ENCODE measurements at regions not wholly inside any gene's neighbourhood (a gene's known extent, or its start where the extent isn't known, plus 50 kb on each side); places are given as distances from the start of the nearest gene placed in this dataset.

DNA sequence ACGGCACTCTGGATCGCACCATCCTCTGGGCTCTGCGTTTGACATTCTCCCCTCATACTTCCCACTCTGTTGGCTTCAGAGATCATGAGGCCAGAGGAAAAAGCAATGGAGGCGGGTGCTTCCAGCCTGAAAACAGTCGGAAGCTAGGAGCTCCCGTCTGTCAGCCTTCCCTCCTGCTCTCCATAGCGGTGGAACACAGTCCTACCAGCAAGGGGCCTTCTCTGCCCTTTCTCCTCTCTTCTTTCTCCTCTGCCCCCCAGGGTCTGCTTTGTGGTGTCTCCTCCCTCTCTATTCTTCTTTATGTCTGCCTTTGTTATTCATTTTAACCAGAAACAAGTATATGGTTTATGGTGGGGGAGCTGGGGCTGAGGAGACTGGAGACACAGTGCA lies 152.5 kb upstream of the NFIB start:
- DNase-seq: no peak

DNA sequence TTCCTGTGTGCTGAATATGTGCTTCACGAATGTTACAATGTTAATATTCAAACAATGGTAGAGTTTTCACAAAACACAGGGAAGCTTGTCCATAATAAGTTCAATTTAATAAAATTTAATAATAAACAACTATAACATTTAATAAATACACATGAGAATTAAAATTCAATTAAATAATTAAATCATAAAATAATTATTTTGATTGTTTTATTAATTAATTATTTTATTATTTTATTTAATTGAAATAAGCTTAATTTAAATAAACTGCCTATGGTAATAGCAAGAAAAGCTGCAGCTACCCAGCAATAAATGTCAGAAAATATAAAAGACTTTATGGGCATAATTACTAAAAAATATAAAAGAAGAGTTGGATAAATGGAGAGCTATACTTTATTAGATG lies 149.0 kb upstream of the NFIB start:
- no peak for DNase-seq

DNA sequence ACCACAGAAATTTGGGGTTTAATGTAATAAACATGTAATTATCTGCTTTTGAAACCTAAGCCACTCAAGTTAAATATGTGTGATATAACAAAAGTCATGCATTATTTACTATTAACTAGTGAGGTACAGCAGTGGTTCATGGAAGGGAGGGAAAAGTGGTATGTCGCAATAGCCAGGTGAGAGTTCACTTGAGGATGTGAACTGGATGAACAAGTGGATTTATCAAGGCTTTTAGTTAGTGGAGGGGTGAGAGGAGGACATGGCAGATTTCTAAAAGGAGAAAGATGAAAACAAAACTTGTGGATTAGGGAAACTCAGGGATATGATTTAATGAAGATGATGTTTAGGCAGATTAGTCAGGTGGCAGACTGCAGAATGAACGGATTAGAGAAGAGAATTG lies 141.3 kb upstream of the NFIB start:
- DNase-seq: no peak

DNA sequence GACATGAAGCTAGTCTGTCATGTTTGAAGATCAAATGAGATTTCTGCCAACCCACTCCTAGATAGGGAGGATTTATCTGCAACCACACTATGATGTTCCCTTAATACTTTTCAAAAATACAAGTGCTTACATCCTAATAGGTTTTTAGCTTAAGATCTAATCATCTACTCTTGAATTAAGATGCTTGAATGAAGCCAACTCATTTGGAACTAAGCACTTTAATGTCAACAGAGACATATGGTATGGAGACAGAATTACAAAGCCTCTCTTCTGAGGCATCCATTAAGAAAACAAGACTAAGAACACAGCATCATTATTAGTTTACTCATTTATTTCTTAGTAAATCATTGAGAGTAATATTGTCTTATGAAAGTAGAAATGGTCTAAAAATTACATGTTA lies 139.3 kb upstream of the NFIB start:
- no peak for DNase-seq

DNA sequence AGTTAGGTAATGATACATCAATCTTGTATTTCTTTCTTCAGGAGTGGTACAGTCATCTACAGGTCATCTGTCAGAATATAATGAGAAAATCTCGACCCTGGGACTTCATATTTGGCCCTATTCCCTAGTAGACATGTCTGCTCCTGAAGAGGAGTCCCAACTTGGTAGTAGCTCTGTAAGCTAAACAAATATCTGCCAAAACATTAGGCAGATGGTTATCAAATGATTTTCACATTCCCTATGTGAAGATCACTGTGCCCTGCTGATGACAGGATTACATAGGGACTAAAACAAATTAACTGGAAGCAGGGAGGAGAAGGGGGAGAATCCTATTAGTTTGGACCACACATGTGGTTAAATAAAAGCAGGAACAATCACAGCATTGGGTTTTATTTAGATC lies 138.6 kb upstream of the NFIB start:
- no peak for DNase-seq

DNA sequence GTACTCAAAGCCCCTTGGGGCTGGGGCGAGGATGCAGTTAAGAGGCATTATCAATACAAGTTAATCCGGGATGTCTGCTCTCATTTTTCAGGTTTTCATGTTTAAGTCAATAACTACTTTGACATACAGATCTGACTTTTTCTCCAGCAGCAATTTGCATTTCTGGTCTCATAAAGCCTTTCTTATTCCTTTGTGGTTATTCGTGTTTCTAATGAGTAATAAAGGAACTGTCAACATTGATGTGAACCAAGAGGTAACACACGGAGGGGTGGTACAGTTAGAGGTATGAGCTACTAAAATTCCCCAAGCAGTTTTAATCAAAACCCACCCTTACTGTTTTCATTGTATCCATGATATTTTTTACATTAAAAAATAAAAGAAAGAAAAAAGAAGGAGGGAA lies 138.0 kb upstream of the NFIB start:
- DNase-seq: no peak

DNA sequence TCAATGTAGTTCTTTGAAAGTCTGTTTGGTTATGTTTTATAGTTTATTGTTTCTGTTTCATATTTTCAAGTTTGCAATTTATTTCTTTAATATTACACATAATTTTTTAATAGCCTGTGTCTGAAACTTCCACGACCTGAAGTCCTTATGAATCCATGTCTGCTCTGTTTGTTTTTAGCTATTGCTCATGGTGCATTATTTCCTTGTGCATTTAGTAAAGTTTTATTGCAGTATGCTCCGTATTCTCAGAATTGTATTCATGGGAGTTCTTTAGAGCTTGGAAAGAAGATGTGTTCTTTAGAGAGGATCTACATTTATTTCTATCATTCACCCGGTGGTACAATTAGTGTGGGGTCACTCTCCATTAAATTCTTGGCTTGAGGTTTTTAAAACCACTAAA lies 133.2 kb upstream of the NFIB start:
- no peak for DNase-seq

DNA sequence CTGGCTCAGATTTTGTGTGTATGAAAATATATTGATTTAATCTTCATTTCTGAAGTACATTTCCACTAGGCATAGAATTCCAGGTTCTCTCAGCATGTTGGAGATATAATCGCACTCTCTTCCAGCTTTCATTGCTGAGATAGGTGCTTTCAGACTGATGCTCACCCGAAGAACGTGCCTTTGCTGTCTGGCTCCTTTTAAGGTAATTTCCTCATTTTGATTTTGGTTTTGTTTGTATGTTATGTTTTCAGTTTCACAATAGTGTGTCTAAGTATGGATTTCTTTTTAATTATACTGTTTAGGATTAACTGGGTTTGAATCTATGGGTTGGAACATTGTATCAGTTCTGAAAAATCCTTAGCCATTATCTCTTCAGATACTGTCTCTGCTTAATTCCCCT lies 132.0 kb upstream of the NFIB start:
- DNase-seq: no peak

DNA sequence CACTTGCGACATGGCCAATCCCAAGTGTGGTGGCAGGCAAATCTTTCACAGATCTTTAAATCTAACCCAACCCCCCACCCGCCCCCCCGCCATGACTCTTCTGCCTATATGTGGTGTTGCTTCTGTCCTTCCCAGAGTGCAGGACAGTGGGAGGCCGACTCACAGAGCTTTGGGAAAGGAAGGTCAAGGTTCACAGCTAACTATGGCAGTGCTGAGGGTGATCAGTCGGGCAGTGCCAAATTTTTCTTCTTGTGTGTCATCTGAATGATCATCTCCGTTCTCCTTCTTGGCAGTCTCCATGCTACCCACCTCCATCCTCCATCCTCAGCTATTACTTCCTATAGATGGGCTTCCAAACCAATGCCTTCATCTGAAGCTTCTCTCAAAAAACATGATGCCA lies 129.0 kb upstream of the NFIB start:
- no peak for DNase-seq

DNA sequence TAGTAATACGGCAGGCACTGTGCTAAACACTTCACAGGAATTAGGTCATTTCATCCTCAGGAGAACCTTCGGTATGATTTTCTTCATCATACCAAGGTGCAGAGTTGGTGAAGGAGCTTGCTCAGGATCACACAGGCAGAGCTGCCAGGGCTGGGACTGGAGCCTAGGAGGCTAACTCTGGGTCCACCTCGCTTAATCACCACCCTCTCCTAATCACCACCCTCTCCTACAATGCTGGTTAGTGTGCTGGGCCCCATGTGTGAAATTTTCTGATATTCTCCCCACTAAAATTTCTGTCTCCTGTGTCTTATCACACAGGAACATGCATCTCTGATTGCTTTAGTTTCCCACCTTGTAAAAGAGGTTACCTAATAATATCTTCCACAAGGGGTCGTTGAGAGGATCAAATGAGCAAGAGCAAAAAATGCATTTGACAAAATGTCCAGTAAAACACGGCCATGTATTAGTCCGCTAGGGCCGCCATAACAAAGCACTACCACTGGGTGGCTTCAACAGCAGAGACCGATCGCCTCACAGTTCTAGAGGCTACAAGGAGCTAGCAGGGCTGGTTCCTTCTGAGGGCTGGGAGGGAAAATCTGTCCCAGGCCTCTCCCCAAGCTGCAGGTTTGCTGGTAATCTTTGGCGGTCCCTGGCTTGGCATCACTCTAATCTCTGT lies 128.2 kb upstream of the NFIB start:
- DNase-seq: no peak

DNA sequence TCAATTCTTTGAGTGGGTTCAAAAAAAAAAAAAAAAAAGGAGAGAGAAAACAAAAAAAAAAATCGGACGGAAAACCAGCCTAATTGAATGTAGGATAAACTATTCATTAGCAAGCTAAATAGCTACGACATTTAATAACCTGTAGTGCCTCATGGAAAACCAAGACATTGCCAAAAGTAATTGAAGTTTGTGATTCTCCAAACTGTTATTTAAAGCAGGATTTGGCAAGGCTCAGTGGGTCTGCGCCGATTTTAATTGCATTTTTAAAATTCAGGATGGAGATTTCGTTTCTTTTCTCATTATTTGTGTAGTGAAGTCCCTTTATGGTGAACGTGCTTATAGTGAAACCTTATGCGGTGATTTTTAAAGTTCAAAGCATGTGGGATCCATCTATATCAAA lies 127.2 kb upstream of the NFIB start:
- no peak for DNase-seq

DNA sequence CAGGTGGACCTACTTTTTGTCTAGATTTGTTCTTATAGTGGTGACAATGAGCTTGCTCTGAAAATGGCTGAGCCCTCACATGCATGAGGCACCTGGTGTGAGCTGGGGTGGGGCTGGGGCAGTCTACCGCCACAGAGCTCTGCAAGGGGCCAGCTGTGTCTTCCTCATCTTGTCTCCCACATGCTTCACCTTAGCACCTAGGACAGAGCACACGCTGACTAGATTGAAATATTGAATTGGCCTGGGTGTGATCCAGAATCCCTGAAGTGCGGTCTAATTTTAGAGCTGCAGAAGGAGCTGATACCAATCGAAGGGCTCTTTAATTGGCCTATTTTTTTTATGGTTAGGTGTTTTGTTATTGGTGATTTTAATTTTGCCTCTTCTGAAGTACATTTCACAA lies 126.1 kb upstream of the NFIB start:
- no peak for DNase-seq

DNA sequence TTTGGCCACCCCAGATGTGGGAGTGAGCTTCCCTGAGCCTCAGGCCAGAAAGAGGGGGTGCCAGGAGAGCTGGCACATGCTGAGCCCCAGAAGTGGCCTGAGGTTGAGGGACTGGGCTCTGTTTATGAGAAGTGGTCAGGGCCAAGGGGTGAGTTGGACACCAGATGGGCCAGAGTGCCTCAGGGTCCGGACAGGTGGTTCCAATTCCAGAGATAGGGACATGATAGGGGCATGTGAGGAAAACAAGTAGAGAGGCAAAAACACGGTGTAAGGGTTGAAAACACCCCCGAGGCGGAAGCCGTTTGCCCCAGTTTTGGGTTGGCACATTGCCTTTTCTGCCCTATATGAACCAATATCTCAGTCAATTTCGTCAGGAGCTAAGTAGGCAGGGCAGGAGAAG lies 125.6 kb upstream of the NFIB start:
- DNase-seq: no peak

DNA sequence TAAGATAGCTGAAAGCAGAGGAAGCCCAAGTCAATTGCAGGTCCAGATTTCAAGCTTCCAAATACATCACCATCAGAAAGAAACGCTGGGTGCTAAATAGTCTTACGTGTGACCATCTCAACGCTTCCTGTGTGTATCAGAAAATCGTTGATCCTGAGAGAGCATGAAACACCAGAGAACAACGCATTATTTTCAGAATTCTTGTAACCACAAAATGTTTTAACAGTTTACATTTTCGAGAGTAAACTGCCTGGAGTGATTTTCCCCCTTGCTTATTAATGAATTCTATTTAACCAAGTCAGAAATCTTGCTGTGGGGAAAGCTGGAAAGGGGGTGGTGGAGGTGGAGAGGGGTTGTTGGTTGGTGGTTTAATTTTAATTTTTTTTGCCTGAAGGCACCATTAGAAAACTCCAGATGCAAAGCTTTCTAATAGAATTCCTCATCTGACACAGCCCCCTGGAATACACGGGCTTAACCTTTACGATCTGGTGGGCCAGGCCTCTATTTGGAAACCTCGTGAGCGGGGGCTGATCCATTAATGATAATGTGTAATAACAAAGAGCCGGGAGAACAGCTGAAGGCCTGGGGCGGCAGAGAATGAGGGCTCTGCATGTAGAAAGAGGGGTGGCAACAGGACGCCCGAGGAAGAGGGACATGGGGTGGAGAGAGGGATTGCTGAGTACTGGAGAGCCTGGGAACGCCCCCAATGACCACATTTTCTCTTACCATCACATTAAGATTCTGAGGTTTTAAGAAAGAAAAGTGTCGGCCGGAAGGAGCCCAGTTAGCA lies 124.5 kb upstream of the NFIB start:
- no peak for DNase-seq

DNA sequence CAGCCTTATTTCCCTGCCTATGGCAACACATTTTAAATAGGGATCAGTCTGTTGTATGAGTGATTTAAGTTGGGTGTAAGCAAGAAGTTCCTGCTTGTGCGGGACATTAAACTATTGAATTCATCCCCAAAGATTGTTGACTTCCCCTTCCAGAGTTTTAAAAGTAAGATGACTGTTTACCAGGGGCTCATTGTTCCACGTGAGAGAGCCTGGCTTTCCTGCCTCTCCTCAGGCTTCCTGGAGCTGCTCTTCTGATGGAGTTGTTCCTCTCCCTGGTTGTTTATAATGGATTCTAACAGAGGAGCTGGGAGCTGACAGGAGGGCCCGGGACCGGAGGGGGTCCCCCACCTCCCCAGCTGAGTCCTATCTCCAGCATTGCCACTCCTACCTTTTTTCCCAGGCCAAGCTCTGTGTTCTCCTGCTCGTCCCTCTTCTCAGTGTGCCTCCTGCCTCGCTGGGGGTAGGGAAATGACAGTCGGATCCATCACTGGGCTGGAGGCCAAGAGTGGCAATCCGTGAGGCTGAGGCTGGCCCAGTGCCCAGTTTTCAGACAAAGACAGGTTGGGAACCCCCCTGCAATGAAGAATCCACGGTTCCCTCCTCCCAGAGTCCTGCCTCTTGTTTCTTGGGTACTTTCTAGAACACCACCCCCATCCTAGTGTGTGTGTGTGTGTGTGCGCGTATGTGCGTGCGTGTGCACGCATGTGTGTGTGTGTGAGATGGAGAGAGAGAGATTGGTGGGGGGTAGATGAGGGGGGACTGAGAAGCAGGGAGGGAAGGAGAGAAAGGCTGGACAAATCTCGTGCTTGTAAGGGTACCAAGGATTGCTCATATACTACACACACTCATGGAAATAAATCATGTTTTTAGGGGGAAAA lies 123.7 kb upstream of the NFIB start:
- no peak for DNase-seq

DNA sequence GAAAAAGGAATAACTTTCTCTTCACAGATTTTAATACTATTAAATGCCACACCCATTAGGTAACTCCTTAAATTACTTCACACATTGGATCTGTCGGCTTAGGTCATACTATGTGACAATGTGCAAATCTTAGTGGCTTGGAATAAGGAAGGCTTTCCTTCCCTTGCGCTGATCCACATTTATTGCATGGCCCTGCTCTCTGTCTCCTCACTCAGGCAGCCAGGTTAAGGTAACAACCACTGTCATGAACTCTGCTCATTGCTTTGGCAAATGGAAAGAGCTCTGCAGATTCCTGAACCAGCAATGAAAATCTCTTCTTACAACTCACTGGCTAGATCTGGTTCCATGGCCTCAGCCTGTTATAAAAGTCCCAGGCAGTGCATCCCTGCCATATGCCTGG lies 121.9 kb upstream of the NFIB start:
- DNase-seq: no peak

DNA sequence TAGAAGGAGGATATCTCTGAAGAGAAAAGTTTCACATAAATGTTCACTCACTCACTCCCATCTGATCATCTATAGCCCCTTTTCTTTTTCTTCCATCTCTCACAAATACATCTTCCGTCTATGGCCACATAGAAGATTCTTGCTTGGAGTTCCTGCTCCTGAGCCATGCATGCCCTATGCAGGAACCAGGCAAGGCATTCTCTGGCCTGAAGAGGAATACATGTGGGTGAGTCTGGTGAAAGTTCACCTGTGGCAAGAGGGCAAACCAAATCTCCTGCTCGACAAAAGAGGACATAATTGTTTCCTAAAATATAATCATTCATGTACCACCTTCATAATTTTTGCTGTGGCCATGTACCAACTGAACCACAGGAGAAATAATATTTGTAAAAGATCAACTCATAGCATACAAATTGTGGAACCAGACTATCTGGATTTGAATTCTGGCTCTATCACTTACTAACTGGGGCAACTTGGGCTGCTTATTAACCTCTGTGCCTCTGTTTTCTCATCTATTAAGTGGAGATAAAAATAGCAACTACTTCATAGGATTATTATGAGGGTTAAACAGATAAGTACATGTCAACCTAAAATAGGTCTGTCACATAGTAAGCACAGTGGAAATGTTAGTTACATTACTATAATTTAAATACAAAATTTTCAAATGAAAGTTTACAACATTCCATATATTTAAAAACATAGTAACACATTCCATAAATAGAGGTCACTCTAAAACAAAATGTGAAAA lies 121.2 kb upstream of the NFIB start:
- DNase-seq: no peak

DNA sequence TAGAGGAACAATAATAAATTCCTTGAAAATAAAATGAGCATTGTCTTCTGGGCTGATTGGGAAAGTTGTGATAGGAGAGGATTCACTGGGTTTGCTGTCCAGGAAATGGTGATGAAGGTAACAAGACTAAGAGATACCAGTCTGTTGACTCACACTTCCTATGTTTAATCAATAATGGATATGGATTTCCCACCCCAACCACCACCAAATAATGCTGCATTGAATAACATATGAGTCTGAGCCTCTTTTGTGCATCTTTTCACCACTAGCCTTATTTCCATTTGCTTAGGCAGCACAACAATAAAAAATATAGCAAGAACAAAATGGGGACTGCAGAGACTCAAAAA lies 120.2 kb upstream of the NFIB start:
- DNase-seq: no peak

DNA sequence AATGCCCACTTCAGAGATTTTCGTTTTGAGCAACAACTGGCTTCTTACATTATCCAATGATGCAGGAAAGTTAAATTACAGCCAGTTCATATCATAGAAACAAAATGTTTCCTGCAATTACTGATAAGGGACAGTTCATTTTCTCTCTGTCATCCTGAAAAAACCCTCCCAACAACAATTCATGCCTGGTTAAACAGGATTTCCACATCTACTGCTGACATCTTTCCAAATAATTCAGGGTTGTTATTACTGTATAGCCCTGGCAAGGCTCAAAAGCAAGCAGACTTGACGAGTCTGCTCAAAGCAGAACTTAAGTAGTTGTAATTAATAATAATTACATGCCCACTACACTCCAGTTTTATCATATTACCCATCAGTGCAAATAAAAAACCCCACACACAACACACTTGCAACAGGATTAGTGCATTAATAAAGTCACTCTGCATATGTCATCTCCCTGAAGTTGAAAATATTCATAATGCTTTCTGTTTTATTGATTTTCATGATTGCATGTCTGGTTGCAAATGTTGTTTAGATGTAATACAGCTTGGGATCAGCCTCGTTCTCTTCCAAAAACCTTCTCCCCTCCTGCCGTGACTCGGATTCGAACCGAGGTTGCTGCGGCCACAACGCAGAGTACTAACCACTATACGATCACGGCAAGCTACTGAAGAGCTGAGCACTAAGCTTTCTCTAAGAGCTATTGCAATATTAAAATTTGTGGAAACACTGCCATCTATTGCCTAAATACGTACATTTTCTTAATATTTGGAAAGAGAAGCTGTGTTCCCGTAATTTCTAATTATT lies 119.6 kb upstream of the NFIB start:
- DNase-seq: no peak

DNA sequence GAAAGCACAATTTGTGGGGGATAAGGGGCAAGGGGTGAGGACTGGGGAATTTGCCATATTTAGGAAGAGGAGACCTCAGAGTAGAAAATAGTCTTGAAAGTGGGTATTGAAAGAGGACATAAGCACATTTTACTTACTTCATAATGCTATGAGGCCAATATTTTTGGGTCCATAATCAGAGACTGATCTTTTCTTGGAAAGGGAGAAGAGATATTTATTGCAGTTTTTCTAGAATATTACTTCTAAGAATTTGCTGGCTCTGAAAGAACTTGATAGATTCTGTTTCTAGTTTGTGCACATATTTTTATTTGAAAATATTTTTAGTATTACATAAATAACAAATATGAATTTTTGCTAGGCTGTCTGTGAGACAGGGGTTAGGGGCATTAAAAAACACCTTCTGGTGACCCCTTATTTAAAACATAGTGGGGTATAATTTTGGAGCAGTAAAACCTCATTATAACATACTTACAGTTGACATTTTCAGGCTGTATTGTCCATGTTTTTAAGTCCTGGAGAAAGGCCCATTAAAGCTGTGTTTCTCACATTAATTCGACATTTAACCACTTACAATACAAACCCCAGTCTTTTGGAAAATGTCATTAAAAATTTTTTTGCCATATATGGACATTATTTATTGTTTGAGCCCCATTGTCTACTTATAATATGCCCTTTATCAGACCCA lies 118.9 kb upstream of the NFIB start:
- no peak for DNase-seq

DNA sequence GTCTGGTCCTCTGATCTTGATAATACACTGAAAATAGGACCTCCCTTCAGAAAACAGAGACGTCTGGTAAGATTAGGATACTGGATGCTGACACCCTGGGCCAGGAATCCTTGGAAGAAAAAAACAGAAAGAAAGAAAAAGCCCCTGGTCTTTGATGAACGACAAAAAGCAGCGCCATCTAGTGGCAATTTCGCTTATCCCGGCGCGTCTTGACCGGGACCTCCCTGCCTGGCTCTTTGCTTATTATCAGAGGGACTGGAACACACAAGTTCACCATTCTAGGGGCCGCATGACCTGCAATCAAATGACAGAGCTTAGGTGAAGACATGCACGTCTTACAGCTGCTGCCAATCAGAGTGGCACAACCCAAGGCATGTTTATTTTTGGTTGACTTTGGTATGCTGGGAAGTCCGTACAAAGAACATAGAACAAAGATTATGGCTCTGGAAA lies 114.9 kb upstream of the NFIB start:
- peak; percentile 12 for DNase-seq

DNA sequence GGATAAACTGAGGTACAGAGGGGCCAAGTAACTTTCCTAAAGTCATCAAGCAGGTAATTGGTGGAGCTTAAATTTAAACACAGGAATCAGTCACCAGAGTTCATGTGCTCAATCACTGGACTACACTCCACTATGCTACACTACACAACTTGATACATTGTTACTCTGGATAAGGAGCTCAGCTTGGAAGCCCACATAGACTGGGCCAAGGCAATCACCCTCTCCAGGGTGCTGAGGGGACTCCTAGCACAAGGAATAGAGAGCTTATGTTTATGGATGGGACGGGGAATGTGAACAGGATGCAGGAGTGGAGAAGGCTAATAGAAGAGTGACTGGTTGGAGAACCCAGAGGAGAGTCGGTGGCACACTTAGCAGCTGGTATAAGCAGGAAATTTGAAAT lies 113.5 kb upstream of the NFIB start:
- no peak for DNase-seq

Measured in CD4-positive, alpha-beta T cell treated with Interleukin-4 for 4 hours (primary cell).